ENCODE measurements at regions not wholly inside any gene's neighbourhood (a gene's known extent, or its start where the extent isn't known, plus 50 kb on each side); places are given as distances from the start of the nearest gene placed in this dataset.

- DNase-seq (ENCODE audit: low read depth): no peak
- H3K4me3 ChIP-seq (ENCODE audit: low read length): no peak overlapping the region
- TF ChIP-seq CTCF (conservative IDR thresholded peaks at IDR 0.05; ENCODE audit: low read length): no peak
These were observed 425.2 kb downstream of the OCA2 start for GRCh38 chr15:27673766-27674445.

GRCh38 chr15:27672537-27672936, 426.6 kb downstream of the OCA2 start:
- TF ChIP-seq CTCF (conservative IDR thresholded peaks at IDR 0.05; ENCODE audit: low read length): no peak
- no peak for DNase-seq (ENCODE audit: low read depth)
- no peak overlapping the region for H3K4me3 ChIP-seq (ENCODE audit: low read length)

GRCh38 chr15:27671819-27672437, 427.2 kb downstream of the OCA2 start:
- DNase-seq (ENCODE audit: low read depth): no peak
- no peak for TF ChIP-seq CTCF (conservative IDR thresholded peaks at IDR 0.05; ENCODE audit: low read length)
- no peak overlapping the region for H3K4me3 ChIP-seq (ENCODE audit: low read length)

- H3K4me3 ChIP-seq (ENCODE audit: low read length): no peak overlapping the region
- TF ChIP-seq CTCF (conservative IDR thresholded peaks at IDR 0.05; ENCODE audit: low read length): no peak
- no peak for DNase-seq (ENCODE audit: low read depth)
These were observed 428.5 kb downstream of the OCA2 start for GRCh38 chr15:27670486-27671209.

- H3K4me3 ChIP-seq (ENCODE audit: low read length): no peak overlapping the region
- no peak for DNase-seq (ENCODE audit: low read depth)
- TF ChIP-seq CTCF (conservative IDR thresholded peaks at IDR 0.05; ENCODE audit: low read length): no peak
These were observed 429.5 kb downstream of the OCA2 start for GRCh38 chr15:27669641-27670040.

GRCh38 chr15:27668471-27669220, 430.5 kb downstream of the OCA2 start:
- no peak overlapping the region for H3K4me3 ChIP-seq (ENCODE audit: low read length)
- no peak for TF ChIP-seq CTCF (conservative IDR thresholded peaks at IDR 0.05; ENCODE audit: low read length)
- no peak for DNase-seq (ENCODE audit: low read depth)
